Stimulated activated CD4-positive, alpha-beta T cell treated with anti-CD3 and anti-CD28 coated beads, Interleukin-1b, Interleukin-23, amount 100 ng/mL, for 24 hours (primary cell): ENCODE measurements at regions not wholly inside any gene's neighbourhood (a gene's known extent, or its start where the extent isn't known, plus 50 kb on each side); places are given as distances from the start of the nearest gene placed in this dataset.
"Not testable (repeated sequence)": the region's sequence is repeated elsewhere in the genome, so short reads cannot be mapped to it uniquely, and the experiment has no call there.

Experiments
- DNase-seq, 4 experiments: peaks; one replicate each; pipeline ENCODE4 v3.0.0-alpha.2; 2020; ENCODE audit warnings: low read depth in 4 of 4, low spot score in 1 of 4

DNA sequence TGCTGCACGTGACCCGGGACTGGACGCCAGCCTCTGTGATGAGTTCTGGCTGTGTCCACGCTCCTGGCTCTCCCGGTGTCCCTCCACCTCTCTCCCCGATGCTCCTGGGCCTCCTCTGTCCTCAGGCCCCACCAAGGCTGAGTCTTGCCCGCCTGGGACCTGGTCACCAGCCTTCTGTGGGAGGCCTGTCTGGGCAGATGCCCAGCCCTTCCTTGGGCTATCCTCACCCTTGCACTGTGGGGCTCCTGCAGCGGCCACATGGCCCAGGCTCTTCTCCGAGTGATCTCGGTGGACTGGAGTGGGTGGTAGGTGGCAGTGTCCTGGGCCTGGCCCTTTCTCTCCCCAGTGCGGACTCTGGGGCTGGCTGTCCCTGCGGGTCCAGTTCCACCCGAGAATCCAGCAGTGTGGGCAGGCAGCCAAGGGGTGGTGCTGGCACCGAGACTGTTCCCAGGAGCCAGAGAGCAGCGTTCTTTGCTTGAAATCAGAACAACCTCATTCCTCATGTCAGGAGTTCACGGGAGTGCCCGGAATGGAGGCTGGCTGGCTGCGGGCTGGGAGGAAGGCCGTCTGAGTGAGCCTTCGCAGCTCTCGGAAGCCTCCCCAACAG is 94.6 kb downstream of the TMEM121 start:
- DNase-seq, result not testable (repeated sequence)

DNA sequence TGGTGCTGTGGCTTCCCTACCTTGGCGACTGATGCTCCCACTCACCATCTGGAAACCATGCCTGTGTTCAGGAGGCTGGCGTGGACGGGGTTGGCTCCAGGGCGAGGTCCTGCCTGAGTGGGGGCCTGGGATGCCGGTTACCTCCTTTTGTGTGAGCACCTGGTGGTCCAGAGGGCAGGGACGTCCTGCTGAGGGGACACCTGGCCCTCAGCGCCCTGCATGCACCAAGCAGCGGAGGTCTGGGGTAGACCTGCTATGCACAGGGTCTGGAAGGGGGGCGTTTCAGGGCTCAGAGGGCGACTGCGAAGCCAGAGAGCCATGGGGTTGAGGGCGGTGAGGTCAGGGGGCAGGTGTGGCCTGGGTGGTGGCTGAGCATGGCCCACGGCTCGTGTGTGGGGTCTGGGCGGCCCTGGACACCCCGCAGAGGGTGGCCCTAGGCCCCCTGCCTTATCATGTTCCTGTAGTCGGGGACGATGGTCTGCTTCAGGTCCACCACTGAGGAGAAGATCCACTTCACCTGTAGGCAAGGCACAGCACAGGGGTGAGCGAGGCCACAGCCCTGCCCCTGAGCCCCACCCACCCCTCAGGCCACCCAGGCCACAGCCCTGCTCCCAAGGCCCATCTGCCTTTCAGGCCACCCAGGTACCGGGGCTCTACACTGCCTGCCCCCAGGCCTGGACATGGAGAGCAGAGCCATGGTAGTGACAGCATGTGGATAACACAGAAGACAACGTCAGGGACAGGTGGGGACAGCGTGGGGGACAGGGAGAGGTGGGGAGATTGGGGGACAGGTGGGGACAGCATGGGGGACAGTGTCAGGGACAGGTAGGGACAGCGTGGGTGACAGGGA is 95.3 kb downstream of the TMEM121 start:
- DNase-seq, result not testable (repeated sequence)

DNA sequence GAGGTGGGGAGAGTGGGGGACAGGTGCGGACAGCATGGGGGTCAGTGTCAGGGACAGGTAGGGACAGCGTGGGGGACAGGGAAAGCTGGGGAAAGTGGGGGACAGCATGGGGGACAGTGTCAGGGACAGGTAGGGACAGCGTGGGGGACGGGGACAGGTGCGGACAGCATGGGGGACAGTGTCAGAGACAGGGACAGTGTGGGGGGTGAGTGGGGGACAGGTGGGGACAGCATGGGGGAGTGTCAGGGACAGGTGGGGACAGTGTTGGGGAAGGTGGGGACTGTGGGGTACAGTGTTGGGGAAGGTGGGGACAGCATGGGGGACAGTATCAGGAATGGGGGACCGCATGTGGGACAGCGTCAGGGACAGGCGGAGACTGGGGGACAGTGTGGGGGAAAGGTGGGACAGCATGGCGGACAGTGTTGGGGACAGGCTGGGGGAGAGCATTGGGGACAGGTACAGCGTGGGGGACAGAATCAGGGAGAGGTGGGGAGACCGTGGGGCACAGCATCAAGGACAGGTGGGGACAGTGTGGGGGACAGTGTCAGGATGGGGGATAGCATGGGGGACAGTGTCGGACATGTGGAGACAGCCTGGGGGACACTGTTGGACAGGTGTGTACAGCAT is 96.1 kb downstream of the TMEM121 start:
- DNase-seq, result no peak

DNA sequence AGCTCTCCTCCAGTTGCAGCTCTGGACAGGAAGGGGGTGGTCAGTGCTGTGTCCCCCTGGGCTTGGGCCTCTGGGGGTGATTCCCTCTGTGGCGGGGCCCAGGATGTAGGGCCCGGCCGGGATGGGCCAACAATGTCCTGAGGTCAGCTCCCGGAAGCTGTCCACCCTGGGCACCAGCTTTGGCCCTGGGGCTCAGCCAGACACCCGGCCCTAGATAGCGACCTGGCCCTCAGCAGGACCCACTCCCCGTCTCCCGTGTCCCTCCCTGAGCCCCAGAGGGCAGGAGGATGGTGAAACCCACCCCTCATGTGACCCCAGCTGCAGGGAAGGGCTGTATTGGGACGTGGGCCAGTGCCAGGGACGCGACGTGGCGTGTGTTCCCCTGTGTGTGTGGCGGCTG is 96.8 kb downstream of the TMEM121 start:
- not testable (repeated sequence) for DNase-seq

DNA sequence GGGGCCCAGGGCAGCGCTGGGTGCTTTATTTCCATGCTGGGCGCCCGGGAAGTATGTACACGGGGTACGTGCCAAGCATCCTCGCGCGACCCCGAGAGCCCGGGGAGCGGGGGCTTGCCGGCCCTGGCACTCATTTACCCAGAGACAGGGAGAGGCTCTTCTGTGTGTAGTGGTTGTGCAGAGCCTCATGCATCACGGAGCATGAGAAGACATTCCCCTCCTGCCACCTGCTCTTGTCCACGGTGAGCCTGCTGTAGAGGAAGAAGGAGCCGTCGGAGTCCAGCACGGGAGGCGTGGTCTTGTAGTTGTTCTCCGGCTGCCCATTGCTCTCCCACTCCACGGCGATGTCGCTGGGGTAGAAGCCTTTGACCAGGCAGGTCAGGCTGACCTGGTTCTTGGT is 98.0 kb downstream of the TMEM121 start:
- not testable (repeated sequence) for DNase-seq

DNA sequence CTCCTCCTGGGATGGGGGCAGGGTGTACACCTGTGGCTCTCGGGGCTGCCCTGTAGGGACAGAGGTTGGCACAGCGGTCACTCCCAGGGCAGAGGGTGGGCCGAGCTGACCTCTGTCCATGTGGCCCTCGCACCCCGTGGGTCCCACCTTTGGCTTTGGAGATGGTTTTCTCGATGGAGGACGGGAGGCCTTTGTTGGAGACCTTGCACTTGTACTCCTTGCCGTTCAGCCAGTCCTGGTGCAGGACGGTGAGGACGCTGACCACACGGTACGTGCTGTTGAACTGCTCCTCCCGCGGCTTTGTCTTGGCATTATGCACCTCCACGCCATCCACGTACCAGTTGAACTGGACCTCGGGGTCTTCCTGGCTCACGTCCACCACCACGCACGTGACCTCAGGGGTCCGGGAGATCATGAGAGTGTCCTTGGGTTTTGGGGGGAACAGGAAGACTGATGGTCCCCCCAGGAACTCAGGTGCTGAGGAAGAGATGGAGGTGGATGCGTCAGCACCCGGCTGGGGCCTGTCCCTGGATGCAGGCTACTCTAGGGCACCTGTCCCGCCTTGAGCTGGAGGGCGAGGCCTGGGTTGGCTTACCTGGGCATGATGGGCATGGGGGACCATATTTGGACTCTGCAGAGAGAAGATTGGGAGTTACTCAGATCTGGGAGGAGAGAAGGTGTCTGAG is 98.5 kb downstream of the TMEM121 start:
- DNase-seq, result not testable (repeated sequence)

DNA sequence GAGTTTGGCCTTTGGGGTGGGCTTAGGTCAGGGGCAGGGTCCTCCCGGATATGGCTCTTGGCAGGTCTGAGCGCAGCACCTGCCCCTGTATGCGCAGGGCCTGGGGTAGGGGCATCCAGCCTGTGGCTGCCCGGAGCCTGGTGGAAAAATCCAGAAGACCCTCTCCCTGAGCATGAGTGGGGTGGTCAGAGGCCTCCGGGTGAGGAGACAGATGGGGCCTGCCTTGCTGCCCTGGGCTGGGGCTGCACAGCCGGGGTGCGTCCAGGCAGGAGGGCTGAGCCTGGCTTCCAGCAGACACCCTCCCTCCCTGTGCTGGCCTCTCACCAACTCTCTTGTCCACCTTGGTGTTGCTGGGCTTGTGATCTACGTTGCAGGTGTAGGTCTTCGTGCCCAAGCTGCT is 99.1 kb downstream of the TMEM121 start:
- not testable (repeated sequence) for DNase-seq

DNA sequence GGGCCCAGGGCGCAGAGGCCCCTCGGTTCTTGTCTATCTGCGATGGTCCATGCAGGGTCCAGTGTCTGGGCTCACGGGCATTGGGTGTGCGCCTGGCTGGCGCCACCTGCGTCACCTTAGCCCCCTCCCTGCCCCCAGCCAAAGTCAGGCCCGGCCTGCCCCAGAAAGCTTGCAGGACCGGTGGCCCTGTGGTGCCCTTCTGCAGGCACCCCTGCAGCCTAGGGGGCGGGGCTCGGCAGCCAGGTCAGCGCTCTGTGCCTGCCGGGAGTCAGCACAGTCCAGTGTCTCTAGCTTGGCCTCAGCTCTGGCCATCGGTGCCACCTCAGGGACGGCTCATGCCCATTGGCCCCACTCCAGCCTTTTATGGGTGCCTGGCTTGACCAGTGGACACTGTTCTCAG is 99.7 kb downstream of the TMEM121 start:
- DNase-seq, result not testable (repeated sequence)

DNA sequence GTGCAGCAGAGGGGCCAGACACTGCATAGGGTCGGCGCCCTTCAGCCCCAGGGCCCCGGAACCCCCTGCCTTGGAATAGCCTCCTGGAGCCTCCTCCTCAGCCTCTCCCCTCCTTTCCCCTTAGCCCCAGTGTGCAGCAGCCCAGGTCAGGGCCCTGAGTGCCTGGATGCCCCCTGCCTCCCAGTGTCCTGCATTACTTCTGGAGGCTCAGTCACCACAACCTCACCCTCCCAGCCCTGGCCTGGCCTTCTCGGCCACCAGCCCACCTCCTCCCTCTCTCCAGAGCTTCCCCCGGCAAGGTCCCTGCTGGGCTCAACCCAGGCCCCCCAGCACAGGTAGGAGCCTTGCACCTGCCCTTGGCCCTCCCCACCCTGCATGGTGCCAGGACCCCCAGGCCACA is 100.3 kb downstream of the TMEM121 start:
- not testable (repeated sequence) for DNase-seq

DNA sequence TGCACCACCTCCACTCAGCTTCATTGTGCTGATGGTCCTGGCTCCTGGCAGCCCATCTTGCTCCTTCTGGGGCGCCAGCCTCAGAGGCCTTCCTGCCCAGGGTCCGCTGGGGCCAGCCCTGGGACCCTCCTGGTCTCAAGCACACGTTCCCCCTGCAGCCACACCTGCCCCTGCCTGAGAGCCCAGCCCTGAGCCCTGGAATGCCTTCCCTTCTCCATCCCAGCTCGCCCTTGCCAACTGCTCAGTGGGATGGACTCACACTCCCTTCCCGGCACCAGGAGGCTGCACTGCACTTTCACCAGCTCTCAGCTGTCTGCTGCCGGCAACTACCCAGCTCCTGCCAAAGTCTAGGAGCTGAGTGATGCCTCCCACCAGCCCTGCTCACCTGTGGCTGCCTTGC is 100.9 kb downstream of the TMEM121 start:
- DNase-seq, result not testable (repeated sequence)

DNA sequence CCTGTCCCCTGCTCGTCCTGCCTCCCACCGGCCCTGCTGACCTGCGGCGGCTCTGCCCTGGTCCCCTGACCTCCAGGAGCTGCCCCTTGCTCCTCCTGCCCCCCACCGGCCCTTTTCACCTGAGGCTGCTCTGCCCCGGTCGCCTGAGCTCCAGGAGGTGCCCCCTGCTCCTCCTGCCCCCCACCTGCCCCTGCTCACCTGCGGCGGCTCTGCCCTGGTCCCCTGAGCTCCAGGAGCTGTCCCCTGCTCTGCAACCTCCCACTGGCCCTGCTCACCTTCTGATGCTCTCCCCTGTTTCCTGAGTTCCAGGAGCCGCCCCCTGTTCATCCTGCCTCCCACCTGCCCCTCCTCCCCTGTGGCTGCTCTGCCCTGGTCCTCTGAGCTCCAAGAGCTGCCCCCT is 101.3 kb downstream of the TMEM121 start:
- DNase-seq, result no peak

DNA sequence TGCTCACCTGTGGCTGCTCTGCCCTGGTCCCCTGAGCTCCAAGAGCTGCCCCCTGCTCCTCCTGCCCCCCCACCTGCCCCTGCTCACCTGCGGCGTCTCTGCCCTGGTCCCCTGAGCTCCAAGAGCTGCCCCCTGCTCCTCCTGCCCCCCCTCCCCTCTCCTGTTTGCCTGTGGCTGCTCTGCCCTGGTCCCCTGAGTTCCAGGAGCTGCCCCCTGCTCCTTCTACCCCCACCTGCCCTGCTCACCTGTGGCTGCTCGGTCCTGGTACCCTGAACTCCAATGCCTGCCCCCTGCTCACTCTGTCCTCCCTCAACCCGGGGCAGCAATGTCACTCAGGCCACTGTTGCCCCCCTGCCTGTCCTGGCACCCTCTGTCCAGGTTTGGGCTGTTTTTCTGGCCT is 101.7 kb downstream of the TMEM121 start:
- not testable (repeated sequence) for DNase-seq

DNA sequence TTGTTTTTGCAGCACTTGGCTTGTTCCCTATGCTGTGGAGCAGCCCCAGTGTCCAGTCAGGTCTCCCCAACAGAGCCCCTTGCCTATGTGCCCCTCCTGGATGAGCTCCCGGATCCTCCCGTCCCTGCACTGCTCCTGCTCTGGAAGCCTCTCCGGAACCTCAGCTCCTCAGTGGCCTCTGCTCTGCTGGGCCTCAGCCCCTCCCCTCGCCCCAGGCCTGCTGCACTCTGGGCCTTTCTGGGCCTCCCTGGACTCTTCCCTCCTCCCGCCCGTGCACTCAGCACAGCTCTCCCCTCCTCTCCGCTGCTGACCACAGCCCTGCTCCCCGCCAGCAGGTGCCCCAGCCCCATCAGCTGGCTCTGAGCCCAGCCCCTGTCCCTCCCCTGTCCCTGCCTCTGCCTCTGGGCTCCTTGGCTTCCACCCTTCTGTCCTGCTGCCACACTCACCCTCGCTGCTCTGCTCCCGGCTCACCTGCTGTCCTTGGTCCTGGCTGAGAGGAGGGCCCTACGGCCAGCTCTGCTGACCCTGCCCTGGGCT is 102.2 kb downstream of the TMEM121 start:
- DNase-seq, result not testable (repeated sequence)

DNA sequence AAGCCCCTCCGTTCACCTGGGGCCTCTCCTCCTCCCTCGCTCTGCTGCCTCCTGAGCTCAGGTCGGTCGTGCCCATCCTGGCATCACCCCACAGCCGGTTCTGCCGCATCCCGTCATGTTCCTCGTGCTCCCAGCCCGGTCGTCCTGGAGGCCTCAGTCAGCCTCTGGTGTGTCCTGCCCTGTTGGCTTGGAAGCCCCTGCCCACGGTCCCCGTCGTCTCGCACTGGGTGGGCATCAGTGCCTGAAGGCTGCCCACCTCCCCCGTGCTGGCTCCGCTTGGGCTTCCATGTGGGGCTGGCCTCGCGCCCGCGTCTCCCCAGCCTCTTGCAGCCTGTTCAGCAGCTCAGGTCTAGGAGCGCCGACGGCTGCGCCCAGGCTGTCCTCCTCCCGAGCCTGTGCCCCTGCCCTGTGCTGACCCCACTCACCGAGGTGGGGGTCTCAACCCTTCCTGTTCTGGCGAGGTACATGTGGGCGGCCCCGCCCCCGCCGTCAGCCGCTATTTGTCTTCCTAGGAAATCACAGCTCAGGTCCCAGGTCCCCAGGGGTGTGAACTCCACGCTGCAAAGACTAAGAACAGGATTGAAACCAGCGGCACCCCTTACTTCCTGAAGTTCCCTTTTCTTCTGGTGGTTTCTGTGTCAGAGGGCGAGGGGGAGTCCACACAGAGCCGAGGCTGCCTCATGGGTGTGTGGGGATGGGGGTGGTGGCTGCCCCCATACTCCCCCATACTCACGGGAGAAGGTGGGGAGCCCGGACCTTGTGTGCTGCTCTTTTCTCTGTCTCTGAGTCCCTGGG is 102.9 kb downstream of the TMEM121 start:
- DNase-seq, result not testable (repeated sequence)

DNA sequence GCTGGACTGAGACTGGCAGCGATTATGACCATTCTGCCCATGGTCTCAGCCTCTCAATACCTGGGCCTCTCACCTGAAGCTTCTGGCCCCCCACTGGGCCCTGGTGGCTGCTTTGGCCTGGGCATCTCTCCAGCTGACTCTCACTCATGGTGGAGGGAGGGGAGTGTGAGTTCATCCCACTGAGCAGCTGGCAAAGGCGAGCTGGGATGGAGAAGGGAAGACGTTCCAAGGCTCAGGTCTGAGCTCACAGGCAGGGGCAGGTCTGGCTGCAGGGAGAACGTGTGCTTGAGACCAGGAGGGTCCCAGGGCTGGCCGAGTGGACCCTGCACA is 103.5 kb downstream of the TMEM121 start:
- DNase-seq, result no peak

DNA sequence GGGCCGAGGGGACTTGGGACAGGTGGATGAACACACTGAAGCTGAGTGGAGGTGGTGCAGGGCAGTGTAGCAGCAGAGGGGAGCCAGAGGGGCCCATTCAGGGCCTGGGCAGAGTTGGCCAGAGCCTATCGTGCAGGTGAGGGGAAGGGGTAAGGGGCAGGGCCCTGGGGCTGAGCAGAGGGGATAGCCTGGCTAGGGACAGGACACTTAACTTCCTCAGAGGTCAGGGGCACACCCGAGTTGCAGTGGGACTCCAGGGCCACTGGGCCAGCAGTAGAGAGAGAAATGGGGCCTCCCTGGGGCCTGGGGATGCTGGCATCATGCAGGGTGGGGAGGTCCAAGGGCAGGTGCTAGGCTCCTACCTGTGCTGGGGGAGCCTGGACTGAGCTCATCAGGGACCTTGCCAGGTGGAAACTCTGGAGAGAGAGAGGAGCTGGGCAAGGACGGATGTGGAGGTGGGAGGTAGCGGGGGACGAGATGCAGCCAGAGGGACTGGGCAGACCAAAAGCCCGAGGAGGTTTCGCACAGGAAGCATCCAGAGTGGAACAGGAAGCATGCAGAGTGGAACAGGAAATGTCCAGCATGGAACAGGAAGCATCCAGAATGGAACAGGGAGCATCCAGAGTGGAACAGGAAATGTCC is 104.0 kb downstream of the TMEM121 start:
- not testable (repeated sequence) for DNase-seq

DNA sequence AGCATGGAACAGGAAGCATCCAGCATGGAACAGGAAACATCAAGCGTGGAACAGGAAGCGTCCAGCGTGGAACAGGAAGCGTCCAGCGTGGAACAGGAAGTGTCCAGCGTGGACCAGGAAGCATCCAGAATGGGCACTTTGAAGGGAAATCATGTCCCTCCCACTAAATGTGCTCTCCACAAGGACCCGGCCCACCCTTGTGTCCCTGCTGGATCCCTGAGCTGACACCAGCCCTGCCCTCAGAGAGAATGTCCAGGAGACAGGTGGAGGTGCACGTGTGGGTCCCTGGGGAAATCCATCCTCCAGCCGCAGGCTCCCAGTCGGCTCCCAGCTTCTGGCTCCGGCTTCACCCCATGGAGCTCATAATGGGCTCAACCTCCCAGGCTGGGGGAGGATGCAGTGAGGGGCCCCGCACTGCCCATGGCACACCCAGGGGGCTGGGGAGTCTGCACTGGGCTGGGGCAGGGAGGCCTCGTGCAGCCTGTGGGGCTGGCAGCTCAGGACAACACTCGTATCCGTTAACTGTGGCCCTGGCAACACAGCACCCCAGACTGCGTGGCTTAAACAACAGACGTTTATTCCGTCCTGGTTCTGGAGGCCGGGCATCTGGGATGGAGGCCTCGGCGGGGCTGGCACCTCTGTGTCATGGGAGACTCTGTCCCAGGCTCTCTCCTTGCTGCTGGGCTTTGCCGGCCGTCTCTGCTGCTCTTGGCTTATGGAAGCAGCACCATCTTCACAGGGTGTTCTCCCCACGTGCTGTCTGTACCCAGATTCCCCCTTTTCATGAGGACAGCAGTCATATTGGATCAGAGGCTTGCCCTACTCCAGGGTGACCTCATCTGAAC is 104.8 kb downstream of the TMEM121 start:
- DNase-seq, result not testable (repeated sequence)

DNA sequence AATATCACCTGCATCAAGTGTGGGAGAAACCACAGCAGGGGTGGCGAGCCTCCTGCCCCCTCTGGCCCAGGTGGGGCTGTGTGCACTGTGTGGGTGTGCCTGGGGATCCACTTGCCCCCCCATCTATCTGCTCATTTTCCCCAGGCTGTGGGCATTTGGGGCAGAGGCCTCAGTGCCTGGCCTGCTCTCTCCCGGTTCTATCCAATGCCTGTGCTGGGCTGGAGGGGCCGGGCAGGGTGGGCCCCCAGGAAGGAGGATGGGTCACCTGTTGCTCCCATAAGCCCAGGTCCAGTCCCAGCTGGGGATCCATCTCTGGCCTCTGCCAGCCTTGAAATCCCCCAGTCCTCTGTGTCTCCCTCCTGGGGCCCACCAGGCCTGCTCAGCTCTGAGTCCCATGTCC is 105.6 kb downstream of the TMEM121 start:
- no peak for DNase-seq

DNA sequence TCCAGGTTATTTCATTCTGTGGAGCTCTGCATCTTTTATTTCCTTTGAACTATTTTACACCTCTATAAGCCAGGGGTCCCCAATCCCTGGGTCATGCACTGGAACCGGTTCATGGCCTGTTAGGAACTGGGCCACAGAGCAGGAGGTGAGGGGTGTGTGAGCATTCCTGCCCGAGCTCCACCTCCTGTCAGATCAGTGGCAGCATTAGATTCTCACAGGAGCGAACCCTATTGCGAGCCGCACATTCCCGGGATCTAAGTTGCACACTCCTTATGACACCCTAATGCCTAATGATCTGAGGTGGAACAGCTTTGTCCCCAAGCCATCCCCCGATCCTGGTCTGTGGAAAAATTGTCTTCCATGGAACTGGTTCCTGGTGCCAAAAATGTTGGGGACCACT is 107.2 kb downstream of the TMEM121 start:
- not testable (repeated sequence) for DNase-seq
